SK-N-SH (cell line): ENCODE measurements at regions not wholly inside any gene's neighbourhood (a gene's known extent, or its start where the extent isn't known, plus 50 kb on each side); places are given as distances from the start of the nearest gene placed in this dataset.

Source experiments
- CHD2 ChIP-seq: fragments of 150-350 bp; IDR thresholded peaks from 2 replicates; pipeline ENCODE4 v1.6.1; 2018; ENCODE audit warnings: low read length; ENCODE audit not compliant: partially characterized antibody
- CTCF ChIP-seq: fragments of 200-600 bp; sonication (generic); IDR thresholded peaks from 2 replicates; pipeline ENCODE4 v1.6.1; 2017; ENCODE audit warnings: antibody characterized with exemption, mild to moderate bottlenecking, moderate library complexity
- ELF1 ChIP-seq: IDR thresholded peaks from 2 replicates; pipeline ENCODE4 v1.4.0; 2012
- EZH2phosphoT487 ChIP-seq: fragments of 200-600 bp; sonication (generic); IDR thresholded peaks from 2 replicates; pipeline ENCODE4 v1.6.1; 2017; ENCODE audit warnings: low read depth, mixed run types, mild to moderate bottlenecking, antibody characterized with exemption, moderate library complexity, borderline replicate concordance
- GABPA ChIP-seq: IDR thresholded peaks from 2 replicates; pipeline ENCODE4 v1.4.0; 2012; ENCODE audit warnings: low read depth, mild to moderate bottlenecking
- IRF3 ChIP-seq: fragments of 150-350 bp; IDR thresholded peaks from 2 replicates; pipeline ENCODE4 v1.6.1; 2016; ENCODE audit warnings: mild to moderate bottlenecking, low read depth, low read length
- MAX ChIP-seq: IDR thresholded peaks from 2 replicates; pipeline ENCODE4 v1.4.0; 2012; ENCODE audit warnings: low read depth
- MEF2A ChIP-seq: IDR thresholded peaks from 2 replicates; pipeline ENCODE4 v1.4.0; 2012; ENCODE audit warnings: low read depth, borderline replicate concordance
- POLR2AphosphoS5 ChIP-seq: IDR thresholded peaks from 2 replicates; pipeline ENCODE4 v1.6.1; 2012; ENCODE audit warnings: low read depth, low read length
- REST ChIP-seq: IDR thresholded peaks from 2 replicates; pipeline ENCODE4 v1.6.1; 2012; ENCODE audit warnings: mild to moderate bottlenecking, low read depth, low read length, moderate library complexity
- TF ChIP-seq, protein P1 (sequence below): IDR thresholded peaks from 2 replicates; pipeline ENCODE4 v1.4.0; 2012; ENCODE audit warnings: low read depth, borderline replicate concordance
- TF ChIP-seq, protein P2 (sequence below): IDR thresholded peaks from 2 replicates; pipeline ENCODE4 v1.4.0; 2012; ENCODE audit warnings: low read depth, borderline replicate concordance

DNA sequence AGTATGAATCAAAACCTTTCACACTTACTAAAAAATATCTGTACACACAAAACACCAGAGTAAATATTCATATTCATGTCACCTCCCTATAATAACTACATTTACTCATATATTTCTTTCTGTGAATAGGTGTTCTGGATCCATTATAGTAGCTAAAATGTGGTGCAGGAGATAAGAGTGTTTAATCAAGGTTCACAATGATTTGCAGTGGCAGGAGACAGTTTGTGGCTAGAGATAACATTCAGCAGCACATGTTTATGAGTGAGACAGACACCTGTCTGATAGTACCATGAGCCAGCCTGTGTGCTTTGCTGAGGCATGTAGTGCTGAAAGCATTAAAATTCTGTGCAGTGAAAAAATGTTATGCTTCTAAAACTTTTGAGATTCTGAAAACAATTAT, 410.3 kb downstream of the SRGAP2C start:
- TF ChIP-seq, protein P1, sequence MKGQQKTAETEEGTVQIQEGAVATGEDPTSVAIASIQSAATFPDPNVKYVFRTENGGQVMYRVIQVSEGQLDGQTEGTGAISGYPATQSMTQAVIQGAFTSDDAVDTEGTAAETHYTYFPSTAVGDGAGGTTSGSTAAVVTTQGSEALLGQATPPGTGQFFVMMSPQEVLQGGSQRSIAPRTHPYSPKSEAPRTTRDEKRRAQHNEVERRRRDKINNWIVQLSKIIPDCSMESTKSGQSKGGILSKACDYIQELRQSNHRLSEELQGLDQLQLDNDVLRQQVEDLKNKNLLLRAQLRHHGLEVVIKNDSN, result no peak
- TF ChIP-seq CTCF (no peak), POLR2AphosphoS5 (no peak), CHD2 (no peak), MEF2A (no peak), MAX (no peak), IRF3 (no peak), REST (no peak), GABPA (no peak), ELF1 (no peak), EZH2phosphoT487 (no peak)
- TF ChIP-seq, protein P2, sequence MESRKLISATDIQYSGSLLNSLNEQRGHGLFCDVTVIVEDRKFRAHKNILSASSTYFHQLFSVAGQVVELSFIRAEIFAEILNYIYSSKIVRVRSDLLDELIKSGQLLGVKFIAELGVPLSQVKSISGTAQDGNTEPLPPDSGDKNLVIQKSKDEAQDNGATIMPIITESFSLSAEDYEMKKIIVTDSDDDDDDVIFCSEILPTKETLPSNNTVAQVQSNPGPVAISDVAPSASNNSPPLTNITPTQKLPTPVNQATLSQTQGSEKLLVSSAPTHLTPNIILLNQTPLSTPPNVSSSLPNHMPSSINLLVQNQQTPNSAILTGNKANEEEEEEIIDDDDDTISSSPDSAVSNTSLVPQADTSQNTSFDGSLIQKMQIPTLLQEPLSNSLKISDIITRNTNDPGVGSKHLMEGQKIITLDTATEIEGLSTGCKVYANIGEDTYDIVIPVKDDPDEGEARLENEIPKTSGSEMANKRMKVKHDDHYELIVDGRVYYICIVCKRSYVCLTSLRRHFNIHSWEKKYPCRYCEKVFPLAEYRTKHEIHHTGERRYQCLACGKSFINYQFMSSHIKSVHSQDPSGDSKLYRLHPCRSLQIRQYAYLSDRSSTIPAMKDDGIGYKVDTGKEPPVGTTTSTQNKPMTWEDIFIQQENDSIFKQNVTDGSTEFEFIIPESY, result no peak
